ENCODE measurements at regions not wholly inside any gene's neighbourhood (a gene's known extent, or its start where the extent isn't known, plus 50 kb on each side); places are given as distances from the start of the nearest gene placed in this dataset.

GRCh38 chr11:115632061-115632460 is 127.8 kb upstream of the CADM1 start:
- in situ Hi-C loops (cut with MboI; ENCODE audit: low pct_unique_long_range_greater_than_20kb, low sequenced_read_pairs, unreplicated experiment) = no loop called here
- DNase-seq (ENCODE audit: low spot score) = no peak
- no peak for TF ChIP-seq CTCF (IDR thresholded peaks at IDR 0.05; ENCODE audit: extremely low read depth, insufficient read depth, missing control alignments)

GRCh38 chr11:115631609-115632008 is 127.4 kb upstream of the CADM1 start:
- no peak for DNase-seq (ENCODE audit: low spot score)
- TF ChIP-seq CTCF (IDR thresholded peaks at IDR 0.05; ENCODE audit: extremely low read depth, insufficient read depth, missing control alignments) = no peak
- in situ Hi-C loops (cut with MboI; ENCODE audit: low pct_unique_long_range_greater_than_20kb, low sequenced_read_pairs, unreplicated experiment) = no loop called here

GRCh38 chr11:115630214-115630613 is 126.0 kb upstream of the CADM1 start:
- no peak for TF ChIP-seq CTCF (IDR thresholded peaks at IDR 0.05; ENCODE audit: extremely low read depth, insufficient read depth, missing control alignments)
- DNase-seq (ENCODE audit: low spot score) = no peak
- in situ Hi-C loops (cut with MboI; ENCODE audit: low pct_unique_long_range_greater_than_20kb, low sequenced_read_pairs, unreplicated experiment) = no loop called here

- TF ChIP-seq CTCF (IDR thresholded peaks at IDR 0.05; ENCODE audit: extremely low read depth, insufficient read depth, missing control alignments) = no peak
- in situ Hi-C loops (cut with MboI; ENCODE audit: low pct_unique_long_range_greater_than_20kb, low sequenced_read_pairs, unreplicated experiment) = no loop called here
These were observed 125.3 kb upstream of the CADM1 start for GRCh38 chr11:115629456-115630015.

GRCh38 chr11:115627666-115628460 is 123.6 kb upstream of the CADM1 start:
- in situ Hi-C loops (cut with MboI; ENCODE audit: low pct_unique_long_range_greater_than_20kb, low sequenced_read_pairs, unreplicated experiment) = no loop called here
- no peak for DNase-seq (ENCODE audit: low spot score)
- TF ChIP-seq CTCF (IDR thresholded peaks at IDR 0.05; ENCODE audit: extremely low read depth, insufficient read depth, missing control alignments) = no peak

More at GRCh38 chr11:115629456-115630015, 125.3 kb upstream of the CADM1 start:
- DNase-seq (ENCODE audit: low spot score) = no peak

GRCh38 chr11:115627071-115627470 is 122.9 kb upstream of the CADM1 start:
- in situ Hi-C loops (cut with MboI; ENCODE audit: low pct_unique_long_range_greater_than_20kb, low sequenced_read_pairs, unreplicated experiment) = no loop called here
- DNase-seq (ENCODE audit: low spot score) = no peak
- no peak for TF ChIP-seq CTCF (IDR thresholded peaks at IDR 0.05; ENCODE audit: extremely low read depth, insufficient read depth, missing control alignments)

All from GM13977 (cell line).